ENCODE measurements at regions not wholly inside any gene's neighbourhood (a gene's known extent, or its start where the extent isn't known, plus 50 kb on each side); places are given as distances from the start of the nearest gene placed in this dataset.
"Not testable (repeated sequence)": the region's sequence is repeated elsewhere in the genome, so short reads cannot be mapped to it uniquely, and the experiment has no call there.

DNA sequence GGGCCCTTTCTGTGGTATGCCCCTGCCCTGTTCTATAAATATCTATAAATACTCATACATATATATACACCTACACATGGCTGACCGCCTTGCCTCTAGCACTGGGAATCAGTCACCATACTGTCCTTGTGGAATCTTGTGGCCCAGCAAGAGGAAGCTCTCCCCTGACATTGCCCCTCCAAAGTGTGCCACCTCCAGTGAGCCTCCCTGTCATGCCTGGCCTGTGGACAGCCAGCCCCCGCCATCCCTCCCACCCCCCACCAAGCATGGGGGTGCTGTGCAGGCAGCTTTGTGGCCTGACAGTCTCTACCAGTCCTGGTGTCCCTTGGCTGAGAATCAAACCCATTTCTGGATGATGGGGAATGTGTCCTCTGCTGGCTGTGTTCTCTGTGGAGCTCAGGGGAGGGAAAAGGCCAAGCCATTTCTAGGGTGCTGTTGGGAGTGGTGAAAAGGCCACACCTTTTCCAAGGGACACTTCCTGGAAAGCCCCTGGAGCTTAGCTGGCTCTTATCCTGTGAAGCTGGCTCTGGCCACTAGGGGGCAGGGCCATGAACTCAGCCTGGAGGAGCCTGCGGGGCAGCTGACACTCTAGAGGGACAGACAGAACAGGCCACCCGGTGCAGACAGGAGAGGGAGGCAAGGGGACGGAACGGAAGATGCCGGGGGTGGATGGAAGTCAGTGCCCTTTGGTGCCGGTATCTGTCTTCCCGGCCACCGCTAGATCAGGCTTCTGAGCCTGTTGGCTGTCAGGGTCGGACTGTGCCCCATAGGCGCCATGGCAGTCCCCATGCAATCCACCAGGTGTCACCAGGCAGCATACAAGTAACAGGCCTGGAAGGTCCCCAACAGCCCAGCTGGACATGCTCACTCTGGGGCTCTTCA lies 167.2 kb downstream of the TBC1D2B start:
- TF ChIP-seq, protein P1, sequence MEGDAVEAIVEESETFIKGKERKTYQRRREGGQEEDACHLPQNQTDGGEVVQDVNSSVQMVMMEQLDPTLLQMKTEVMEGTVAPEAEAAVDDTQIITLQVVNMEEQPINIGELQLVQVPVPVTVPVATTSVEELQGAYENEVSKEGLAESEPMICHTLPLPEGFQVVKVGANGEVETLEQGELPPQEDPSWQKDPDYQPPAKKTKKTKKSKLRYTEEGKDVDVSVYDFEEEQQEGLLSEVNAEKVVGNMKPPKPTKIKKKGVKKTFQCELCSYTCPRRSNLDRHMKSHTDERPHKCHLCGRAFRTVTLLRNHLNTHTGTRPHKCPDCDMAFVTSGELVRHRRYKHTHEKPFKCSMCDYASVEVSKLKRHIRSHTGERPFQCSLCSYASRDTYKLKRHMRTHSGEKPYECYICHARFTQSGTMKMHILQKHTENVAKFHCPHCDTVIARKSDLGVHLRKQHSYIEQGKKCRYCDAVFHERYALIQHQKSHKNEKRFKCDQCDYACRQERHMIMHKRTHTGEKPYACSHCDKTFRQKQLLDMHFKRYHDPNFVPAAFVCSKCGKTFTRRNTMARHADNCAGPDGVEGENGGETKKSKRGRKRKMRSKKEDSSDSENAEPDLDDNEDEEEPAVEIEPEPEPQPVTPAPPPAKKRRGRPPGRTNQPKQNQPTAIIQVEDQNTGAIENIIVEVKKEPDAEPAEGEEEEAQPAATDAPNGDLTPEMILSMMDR (IDR thresholded peaks at IDR 0.05) = peak; percentile 71
- peak; percentile 86 for DNase-seq
- H3K27ac Mint-ChIP-seq; H3K4me1 Mint-ChIP-seq; H3K27ac ChIP-seq (ENCODE audit: low read length in 2 of 2); H3K4me1 ChIP-seq (ENCODE audit: control insufficient read depth in 2 of 2, insufficient read depth in 2 of 2, low read length in 2 of 2); H3K36me3 ChIP-seq (replicated peaks in 1 of 2; ENCODE audit: control extremely low read depth in 1 of 2, control insufficient read depth in 1 of 2, extremely low read depth in 1 of 2, insufficient read depth in 2 of 2, low read length in 1 of 2); H3K9me3 Mint-ChIP-seq (ENCODE audit: insufficient read depth); H3K79me2 ChIP-seq (ENCODE audit: control insufficient read depth, insufficient read depth, low read length); H4K20me1 ChIP-seq (ENCODE audit: control insufficient read depth, insufficient read depth, low read length, poor library complexity, severe bottlenecking); POLR2A ChIA-PET; H3K27me3 ChIP-seq (replicated peaks in 1 of 4; ENCODE audit: control extremely low read depth in 1 of 4, control insufficient read depth in 3 of 4, insufficient read depth in 4 of 4, low read length in 3 of 4); intact Hi-C loops (cut with micrococcal nuclease); H3K27me3 Mint-ChIP-seq; H3K9me3 ChIP-seq (ENCODE audit: control extremely low read depth in 1 of 3, control insufficient read depth in 2 of 3, insufficient read depth in 1 of 3, low read length in 2 of 3): not testable (repeated sequence)
- peak overlapping the region; percentile 77 for H3K4me3 Mint-ChIP-seq
- Histone ChIP-seq H2AFZ (ENCODE audit: insufficient read depth, low read depth, low read length, poor library complexity, severe bottlenecking) (peak overlapping the region; percentile 87), H3K9ac (ENCODE audit: low read length) (peak overlapping the region; percentile 60), H3K4me2 (replicated peaks; ENCODE audit: low read depth, low read length, poor library complexity, severe bottlenecking) (peak overlapping the region; percentile 57), H3K4me3 (ENCODE audit: control extremely low read depth in 1 of 5, extremely low read depth in 1 of 5, insufficient read depth in 1 of 5, low read depth in 2 of 5, low read length in 4 of 5) (peak overlapping the region in 4 of 5 experiments; percentile 19 to 52 (median 41))
- 8% methylated on average over 10 of the region's 12 CpGs for WGBS (ENCODE audit: insufficient coverage)
- CTCF ChIA-PET = interaction anchor here (0.9 to 2.1 kb wide), 10 partner anchors 9 to 827 kb away, joined by 3 to 16 read pairs (median 4); no protein-coding TSS in a partner anchor
- peak; percentile 51 for ATAC-seq (ENCODE audit: low read depth)

DNA sequence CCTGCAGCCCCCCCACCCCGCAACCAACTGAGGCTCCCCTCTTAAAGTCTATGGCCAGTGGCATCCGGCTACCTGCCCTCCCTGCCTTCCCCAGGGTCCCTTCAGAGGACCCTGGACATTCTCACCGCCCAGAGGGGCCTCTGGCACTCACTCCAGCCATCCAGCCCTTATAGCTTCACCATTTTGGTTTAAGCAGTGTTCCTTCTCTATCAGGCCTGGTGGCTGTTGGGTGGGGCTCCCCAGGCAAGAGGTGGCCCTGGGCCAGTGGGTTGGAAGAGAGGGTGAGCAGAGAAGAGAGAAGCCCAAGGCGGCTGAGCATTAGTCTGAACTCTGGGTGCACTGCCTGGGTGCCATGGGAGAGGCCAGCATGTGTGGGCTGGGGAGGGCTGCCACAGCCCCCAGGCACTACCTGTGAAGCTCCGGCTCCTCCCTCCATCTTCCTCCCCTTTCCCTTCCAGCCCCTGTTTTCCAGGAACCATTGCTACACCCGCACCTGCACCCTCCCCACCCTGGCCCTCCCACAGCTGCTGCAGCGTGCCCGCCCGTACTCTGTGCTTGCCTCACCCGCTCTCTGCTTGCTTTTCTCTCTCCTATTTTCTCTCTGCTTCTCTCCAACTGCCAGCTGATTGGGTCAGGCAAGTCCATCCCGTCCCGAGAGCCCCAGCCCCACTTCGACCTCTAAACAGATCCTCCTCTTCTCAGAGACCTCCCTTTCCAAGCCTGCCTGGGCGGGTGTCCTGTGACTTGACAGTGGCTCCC lies 168.2 kb downstream of the TBC1D2B start:
- Histone ChIP-seq H4K20me1 (ENCODE audit: control insufficient read depth, insufficient read depth, low read length, poor library complexity, severe bottlenecking) (no peaks in the 10 kb centered on the region), H3K27ac (ENCODE audit: low read length in 2 of 2) (no peak overlapping the region), H3K27me3 (replicated peaks in 1 of 4; ENCODE audit: control extremely low read depth in 1 of 4, control insufficient read depth in 3 of 4, insufficient read depth in 4 of 4, low read length in 3 of 4) (no peaks in the 10 kb centered on the region), H3K9me3 (ENCODE audit: control extremely low read depth in 1 of 3, control insufficient read depth in 2 of 3, insufficient read depth in 1 of 3, low read length in 2 of 3) (no peaks in the 10 kb centered on the region), H3K4me1 (ENCODE audit: control insufficient read depth in 2 of 2, insufficient read depth in 2 of 2, low read length in 2 of 2) (no peaks in the 10 kb centered on the region), H2AFZ (ENCODE audit: insufficient read depth, low read depth, low read length, poor library complexity, severe bottlenecking) (no peak overlapping the region), H3K36me3 (replicated peaks in 1 of 2; ENCODE audit: control extremely low read depth in 1 of 2, control insufficient read depth in 1 of 2, extremely low read depth in 1 of 2, insufficient read depth in 2 of 2, low read length in 1 of 2) (no peaks in the 10 kb centered on the region), H3K9ac (ENCODE audit: low read length) (no peak overlapping the region), H3K4me3 (ENCODE audit: control extremely low read depth in 1 of 5, extremely low read depth in 1 of 5, insufficient read depth in 1 of 5, low read depth in 2 of 5, low read length in 4 of 5) (no peak overlapping the region), H3K4me2 (replicated peaks; ENCODE audit: low read depth, low read length, poor library complexity, severe bottlenecking) (no peak overlapping the region), H3K79me2 (ENCODE audit: control insufficient read depth, insufficient read depth, low read length) (no peaks in the 10 kb centered on the region)
- H3K9me3 Mint-ChIP-seq (ENCODE audit: insufficient read depth) = no peaks in the 10 kb centered on the region
- WGBS (ENCODE audit: insufficient coverage) = 85% methylated on average over 10 of the region's 14 CpGs
- H3K27ac Mint-ChIP-seq = no peak overlapping the region
- ChIA-PET CTCF (interaction anchor here (0.6 to 2.1 kb wide), 5 partner anchors 199 to 800 kb away, joined by 3 to 16 read pairs (median 3); no protein-coding TSS in a partner anchor), POLR2A (no interaction called here)
- peak; percentile 4 for DNase-seq
- H3K4me3 Mint-ChIP-seq = no peak overlapping the region
- no peak for ATAC-seq (ENCODE audit: low read depth)
- H3K4me1 Mint-ChIP-seq = no peaks in the 10 kb centered on the region
- intact Hi-C loops (cut with micrococcal nuclease) = no loop called here
- H3K27me3 Mint-ChIP-seq = peaks cover 9% of the 10 kb centered on the region
- TF ChIP-seq, protein P1 (IDR thresholded peaks at IDR 0.05) = no peak
- no peak for TF ChIP-seq EZH2 (IDR thresholded peaks at IDR 0.05; ENCODE audit: borderline replicate concordance, insufficient read depth, low read depth, low read length, poor library complexity, severe bottlenecking)

All from B cell (primary cell).